ENCODE measurements at regions not wholly inside any gene's neighbourhood (a gene's known extent, or its start where the extent isn't known, plus 50 kb on each side); places are given as distances from the start of the nearest gene placed in this dataset.

- TF ChIP-seq, protein P1, sequence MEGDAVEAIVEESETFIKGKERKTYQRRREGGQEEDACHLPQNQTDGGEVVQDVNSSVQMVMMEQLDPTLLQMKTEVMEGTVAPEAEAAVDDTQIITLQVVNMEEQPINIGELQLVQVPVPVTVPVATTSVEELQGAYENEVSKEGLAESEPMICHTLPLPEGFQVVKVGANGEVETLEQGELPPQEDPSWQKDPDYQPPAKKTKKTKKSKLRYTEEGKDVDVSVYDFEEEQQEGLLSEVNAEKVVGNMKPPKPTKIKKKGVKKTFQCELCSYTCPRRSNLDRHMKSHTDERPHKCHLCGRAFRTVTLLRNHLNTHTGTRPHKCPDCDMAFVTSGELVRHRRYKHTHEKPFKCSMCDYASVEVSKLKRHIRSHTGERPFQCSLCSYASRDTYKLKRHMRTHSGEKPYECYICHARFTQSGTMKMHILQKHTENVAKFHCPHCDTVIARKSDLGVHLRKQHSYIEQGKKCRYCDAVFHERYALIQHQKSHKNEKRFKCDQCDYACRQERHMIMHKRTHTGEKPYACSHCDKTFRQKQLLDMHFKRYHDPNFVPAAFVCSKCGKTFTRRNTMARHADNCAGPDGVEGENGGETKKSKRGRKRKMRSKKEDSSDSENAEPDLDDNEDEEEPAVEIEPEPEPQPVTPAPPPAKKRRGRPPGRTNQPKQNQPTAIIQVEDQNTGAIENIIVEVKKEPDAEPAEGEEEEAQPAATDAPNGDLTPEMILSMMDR (IDR thresholded peaks at IDR 0.05) = no peak
- TF ChIP-seq POLR2A (IDR thresholded peaks at IDR 0.05) = no peak
Measured at GRCh38 chr2:126534478-126534877, 121.5 kb upstream of the GYPC start.
